ENCODE measurements at regions not wholly inside any gene's neighbourhood (a gene's known extent, or its start where the extent isn't known, plus 50 kb on each side); places are given as distances from the start of the nearest gene placed in this dataset.

DNA sequence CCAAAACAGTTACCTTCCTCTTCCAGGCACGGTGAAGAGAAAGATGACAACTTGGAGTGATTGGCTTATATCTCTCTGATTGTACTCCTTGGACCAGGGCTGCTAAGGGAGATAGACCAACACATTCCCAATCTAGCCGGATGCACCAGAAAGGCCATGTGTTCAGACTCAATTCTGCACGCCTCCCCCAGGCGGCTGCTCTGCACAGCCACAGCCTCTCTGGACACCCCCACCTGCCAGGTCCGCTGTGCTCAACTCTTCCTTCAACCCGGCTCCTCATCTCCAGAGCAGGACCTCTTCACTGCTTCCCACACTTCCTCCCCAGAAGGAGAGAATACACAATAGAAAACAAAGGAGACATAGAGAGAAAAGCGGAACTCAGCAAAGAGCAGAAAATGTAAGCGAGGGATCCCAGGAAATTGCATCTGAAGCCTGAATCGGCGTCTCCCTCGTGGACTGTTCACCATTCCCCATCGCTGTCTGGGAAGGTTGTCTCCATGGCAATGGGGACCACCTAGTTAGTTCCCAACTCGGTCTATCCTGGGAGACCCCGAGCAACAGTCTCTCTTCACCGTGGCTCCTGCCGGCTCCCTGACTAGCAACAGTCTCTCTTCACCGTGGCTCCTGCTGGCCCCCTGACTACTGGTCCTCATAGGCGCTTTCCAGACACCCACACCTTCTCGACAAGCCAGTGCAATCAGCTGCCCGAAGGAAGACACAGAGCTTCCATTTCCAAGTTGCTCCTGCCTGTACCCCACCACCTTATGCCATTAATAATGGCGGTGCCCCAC, 361.7 kb upstream of the MYT1L start:
- H3K4me3 ChIP-seq (ENCODE audit: low read depth, low read length), result no peak overlapping the region
- CTCF ChIA-PET, result no interaction called here
- POLR2A ChIA-PET, result no interaction called here
- H3K36me3 ChIP-seq (ENCODE audit: control insufficient read depth, insufficient read depth, low read length), result no peaks in the 10 kb centered on the region
- no peak for DNase-seq (ENCODE audit: low read depth)
- TF ChIP-seq, protein P1, sequence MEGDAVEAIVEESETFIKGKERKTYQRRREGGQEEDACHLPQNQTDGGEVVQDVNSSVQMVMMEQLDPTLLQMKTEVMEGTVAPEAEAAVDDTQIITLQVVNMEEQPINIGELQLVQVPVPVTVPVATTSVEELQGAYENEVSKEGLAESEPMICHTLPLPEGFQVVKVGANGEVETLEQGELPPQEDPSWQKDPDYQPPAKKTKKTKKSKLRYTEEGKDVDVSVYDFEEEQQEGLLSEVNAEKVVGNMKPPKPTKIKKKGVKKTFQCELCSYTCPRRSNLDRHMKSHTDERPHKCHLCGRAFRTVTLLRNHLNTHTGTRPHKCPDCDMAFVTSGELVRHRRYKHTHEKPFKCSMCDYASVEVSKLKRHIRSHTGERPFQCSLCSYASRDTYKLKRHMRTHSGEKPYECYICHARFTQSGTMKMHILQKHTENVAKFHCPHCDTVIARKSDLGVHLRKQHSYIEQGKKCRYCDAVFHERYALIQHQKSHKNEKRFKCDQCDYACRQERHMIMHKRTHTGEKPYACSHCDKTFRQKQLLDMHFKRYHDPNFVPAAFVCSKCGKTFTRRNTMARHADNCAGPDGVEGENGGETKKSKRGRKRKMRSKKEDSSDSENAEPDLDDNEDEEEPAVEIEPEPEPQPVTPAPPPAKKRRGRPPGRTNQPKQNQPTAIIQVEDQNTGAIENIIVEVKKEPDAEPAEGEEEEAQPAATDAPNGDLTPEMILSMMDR (IDR thresholded peaks at IDR 0.05; ENCODE audit: insufficient read depth, low read depth, low read length), result no peak
- H3K27me3 ChIP-seq (ENCODE audit: control insufficient read depth, insufficient read depth, low read length), result no peaks in the 10 kb centered on the region

DNA sequence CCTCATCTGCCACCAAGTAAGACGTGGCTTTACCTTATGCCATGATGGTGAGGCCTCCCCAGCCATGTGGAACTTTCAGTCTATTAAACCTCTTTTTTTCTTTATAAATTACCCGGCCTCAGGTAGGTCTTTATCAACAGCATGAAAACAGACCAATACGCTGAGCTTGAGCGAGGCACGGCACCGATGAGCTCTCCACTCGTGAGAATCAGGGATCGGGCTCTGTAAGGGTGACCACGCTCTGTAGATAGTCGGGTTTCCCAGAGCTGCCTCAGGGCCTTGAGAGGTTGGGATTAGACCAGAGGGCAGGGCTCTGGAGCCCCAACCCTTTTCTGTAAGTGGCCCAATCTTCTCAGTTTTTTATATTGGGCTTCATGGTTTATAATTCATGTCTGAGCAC, 360.3 kb upstream of the MYT1L start:
- Histone ChIP-seq H3K27me3 (ENCODE audit: control insufficient read depth, insufficient read depth, low read length) (no peaks in the 10 kb centered on the region), H3K4me3 (ENCODE audit: low read depth, low read length) (no peak overlapping the region), H3K36me3 (ENCODE audit: control insufficient read depth, insufficient read depth, low read length) (no peaks in the 10 kb centered on the region)
- TF ChIP-seq, protein P1 (IDR thresholded peaks at IDR 0.05; ENCODE audit: insufficient read depth, low read depth, low read length), result no peak
- CTCF ChIA-PET, result no interaction called here
- POLR2A ChIA-PET, result no interaction called here
- DNase-seq (ENCODE audit: low read depth), result no peak

DNA sequence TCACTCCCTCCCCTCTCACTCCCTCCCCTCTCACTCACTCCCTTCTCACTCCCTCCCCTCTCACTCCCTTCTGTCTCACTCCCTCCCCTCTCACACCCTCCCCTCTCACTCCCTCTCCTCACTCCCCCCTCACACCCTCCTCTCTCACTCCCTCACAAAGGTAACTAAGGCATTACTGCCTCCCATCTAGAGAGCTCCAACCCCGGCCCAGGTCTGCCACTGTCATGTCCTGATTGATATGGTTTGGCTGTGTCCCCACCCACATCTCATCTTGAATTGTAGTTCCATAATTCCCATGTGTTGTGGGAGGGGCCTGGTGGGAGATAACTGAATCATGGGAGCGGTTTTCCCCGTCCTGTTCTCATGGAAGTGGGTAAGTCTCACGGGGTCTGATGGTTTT, 359.9 kb upstream of the MYT1L start:
- TF ChIP-seq, protein P1 (IDR thresholded peaks at IDR 0.05; ENCODE audit: insufficient read depth, low read depth, low read length), result no peak
- ChIA-PET POLR2A (no interaction called here), CTCF (no interaction called here)
- no peak for DNase-seq (ENCODE audit: low read depth)
- H3K27me3 ChIP-seq (ENCODE audit: control insufficient read depth, insufficient read depth, low read length), result no peaks in the 10 kb centered on the region
- H3K36me3 ChIP-seq (ENCODE audit: control insufficient read depth, insufficient read depth, low read length), result no peaks in the 10 kb centered on the region
- no peak overlapping the region for H3K4me3 ChIP-seq (ENCODE audit: low read depth, low read length)

DNA sequence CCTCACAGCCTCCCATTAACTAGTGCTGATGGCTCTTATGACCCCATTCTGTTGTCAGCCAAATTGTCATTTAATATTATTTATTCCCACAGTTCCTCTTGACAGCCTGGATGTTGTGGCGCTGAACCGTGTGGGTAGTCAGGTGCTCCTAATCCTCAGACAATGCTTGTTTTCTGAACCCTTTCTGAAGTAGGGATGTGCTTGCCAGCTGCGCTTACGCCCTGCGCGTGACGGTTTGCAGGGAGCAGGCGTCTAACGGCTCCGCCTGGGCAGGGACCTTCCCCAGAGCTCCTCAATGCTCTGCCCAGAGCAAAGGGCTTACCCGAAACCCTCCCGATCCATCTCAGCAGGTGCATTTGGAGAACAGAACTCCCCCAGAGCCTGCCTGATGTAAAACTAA, 358.2 kb upstream of the MYT1L start:
- no peak for DNase-seq (ENCODE audit: low read depth)
- Histone ChIP-seq H3K36me3 (ENCODE audit: control insufficient read depth, insufficient read depth, low read length) (no peaks in the 10 kb centered on the region), H3K27me3 (ENCODE audit: control insufficient read depth, insufficient read depth, low read length) (no peaks in the 10 kb centered on the region), H3K4me3 (ENCODE audit: low read depth, low read length) (no peak overlapping the region)
- ChIA-PET CTCF (no interaction called here), POLR2A (no interaction called here)
- TF ChIP-seq, protein P1 (IDR thresholded peaks at IDR 0.05; ENCODE audit: insufficient read depth, low read depth, low read length), result no peak

DNA sequence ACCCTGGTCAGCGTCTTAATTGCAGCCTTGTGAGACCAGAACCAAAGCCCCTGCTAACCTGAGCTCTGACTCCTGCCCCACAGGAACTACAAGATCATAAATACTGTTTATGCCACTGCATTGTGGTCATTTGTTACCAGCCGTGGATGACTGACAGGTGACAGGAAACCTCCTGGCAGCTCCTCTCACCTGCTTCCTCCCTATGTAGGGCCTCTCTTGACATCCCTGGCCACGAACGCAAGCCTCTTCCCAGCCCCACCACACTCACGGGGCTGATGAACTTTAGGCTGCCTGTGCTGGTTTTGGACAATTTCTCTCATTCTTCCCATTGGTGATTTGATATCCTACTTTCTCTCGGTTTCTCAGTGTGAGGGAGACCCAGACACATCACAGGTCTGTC, 357.2 kb upstream of the MYT1L start:
- POLR2A ChIA-PET, result no interaction called here
- CTCF ChIA-PET, result no interaction called here
- no peaks in the 10 kb centered on the region for H3K36me3 ChIP-seq (ENCODE audit: control insufficient read depth, insufficient read depth, low read length)

More for the DNA sequence above, 357.2 kb upstream of the MYT1L start:
- no peak for DNase-seq (ENCODE audit: low read depth)
- Histone ChIP-seq H3K27me3 (ENCODE audit: control insufficient read depth, insufficient read depth, low read length) (no peaks in the 10 kb centered on the region), H3K4me3 (ENCODE audit: low read depth, low read length) (no peak overlapping the region)
- TF ChIP-seq, protein P1 (IDR thresholded peaks at IDR 0.05; ENCODE audit: insufficient read depth, low read depth, low read length), result no peak
